ENCODE measurements at regions not wholly inside any gene's neighbourhood (a gene's known extent, or its start where the extent isn't known, plus 50 kb on each side); places are given as distances from the start of the nearest gene placed in this dataset.
A peak's percentile ranks its signal among the peaks of the same experiment; 100 is the strongest.

DNA sequence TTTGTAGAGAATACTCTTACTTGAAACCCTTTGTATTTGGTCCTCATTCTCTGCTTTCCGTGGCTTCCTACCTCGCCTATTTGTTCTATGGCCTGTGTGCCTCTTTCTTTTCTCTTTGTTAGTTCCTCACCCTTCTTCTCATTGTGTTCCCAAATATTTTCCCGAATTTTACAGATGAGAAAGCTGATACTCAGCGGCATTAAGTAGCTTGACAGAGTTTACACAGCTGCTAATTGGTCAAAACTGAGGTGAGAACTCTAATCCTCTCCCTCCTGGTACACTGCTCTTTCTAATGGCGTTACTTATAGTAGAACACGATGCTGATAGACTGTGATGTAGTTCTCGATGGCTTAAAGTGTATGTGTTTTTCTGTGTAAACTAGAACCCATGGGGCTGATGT is 80.7 kb upstream of the HDAC9 start:
- DNase-seq (ENCODE audit: low read depth), result no peak

DNA sequence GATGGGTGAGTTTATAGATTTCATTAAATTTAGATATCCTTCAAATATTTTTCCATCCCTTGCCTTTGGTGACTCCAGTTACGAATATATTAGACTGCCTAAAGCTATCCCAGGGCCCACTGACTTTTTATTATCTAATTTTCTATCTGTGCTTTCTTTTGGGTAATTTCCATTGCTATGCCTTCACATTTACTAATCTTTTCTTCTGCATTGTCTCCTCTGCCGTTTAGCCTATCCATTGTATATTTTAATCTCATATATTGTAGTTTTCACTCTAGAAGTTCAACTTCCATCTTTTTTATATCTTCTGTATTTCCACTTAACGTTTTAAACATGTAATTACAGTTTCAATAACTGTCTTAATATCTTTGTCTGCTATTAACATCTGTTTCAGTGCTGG is 78.6 kb upstream of the HDAC9 start:
- no peak for DNase-seq (ENCODE audit: low read depth)

DNA sequence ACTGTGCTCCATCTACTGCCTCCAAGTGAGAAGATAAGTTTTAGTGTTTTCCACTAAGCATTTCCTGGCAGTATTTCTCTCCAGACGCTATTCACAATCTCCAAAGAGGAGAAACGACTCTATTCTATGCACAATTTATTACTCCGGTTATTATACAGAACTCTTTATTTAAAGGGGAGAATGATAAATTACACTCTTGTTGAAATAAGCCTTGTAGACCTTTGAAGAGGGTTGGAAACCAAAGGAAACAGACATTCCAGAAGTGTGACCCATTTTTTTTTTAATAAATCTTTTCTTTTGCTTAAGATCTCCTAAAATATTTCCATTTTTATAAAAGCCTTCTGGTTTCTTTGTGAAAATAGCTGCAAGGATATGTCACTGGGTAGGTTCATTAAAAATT is 76.1 kb upstream of the HDAC9 start:
- no peak for DNase-seq (ENCODE audit: low read depth)

DNA sequence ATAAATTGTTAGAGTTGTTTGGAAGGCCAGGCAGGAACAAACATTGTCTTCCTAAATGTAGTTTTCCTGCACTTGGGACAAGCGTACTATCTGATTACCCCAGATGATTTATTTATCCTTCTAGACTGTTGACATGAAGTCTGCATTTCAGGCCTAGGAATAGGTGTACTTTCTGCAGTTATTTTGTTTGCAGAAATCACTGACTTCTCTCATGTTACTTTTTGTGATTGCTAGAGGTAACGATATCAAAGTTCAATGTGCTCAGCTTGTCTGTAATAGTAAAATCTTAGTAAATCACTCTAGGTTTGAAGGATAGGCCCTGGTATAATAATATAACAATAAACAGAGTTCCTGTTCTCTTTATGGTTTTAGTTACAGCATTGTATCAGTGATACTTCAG is 75.4 kb upstream of the HDAC9 start:
- DNase-seq (ENCODE audit: low read depth), result no peak

DNA sequence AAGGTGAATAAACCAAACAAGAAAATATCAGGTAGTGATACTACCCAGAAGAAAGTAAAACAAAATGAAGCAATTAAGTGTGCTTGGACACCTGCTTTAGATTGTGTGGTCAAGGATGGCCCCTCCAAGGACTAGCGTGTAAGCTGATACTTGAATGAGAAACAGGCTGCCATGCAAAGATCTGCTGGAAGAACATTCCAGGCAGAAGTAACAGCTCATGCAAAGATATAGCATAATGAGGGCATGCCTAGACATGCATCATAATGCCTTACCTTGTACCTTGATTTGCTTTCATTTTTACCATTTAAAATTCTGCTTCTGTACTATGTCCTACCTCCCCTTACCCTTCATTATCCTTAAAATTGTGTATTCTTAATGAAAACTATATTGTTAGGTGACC is 74.8 kb upstream of the HDAC9 start:
- DNase-seq (ENCODE audit: low read depth), result peak; percentile 44

DNA sequence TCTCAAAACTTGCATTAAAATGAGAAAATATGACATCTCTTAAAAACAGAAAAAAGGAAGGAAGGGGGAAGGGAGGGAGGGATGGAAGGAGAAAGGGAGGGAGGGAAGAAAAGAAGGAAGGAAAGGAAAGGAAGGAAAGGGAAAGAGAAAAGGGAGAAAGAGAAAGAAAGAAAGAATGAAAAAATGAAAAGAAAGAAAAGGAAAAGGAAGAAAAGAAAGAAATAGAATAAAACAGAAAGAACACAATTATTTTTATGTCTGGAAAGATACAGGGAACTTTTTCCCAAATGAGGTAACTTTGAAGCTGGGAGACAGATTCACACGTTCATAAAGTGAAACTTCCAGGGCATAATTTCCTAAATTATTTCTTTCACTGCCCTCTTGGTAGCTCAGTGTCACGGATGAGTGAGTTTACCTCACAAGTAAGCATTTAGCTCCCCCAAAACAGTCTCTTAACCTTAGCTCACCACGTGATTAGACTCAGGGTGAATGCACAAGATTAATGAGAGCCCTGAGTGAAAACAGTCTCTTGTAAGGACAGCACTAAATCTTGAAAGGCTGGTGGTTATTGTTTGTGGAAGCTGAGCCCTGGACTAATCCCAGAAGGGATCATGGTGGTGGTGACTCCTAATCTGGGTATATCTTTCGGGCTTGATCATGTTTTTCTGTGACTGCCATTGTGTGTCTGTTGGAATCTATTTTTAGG is 74.1 kb upstream of the HDAC9 start:
- no peak for DNase-seq (ENCODE audit: low read depth)

DNA sequence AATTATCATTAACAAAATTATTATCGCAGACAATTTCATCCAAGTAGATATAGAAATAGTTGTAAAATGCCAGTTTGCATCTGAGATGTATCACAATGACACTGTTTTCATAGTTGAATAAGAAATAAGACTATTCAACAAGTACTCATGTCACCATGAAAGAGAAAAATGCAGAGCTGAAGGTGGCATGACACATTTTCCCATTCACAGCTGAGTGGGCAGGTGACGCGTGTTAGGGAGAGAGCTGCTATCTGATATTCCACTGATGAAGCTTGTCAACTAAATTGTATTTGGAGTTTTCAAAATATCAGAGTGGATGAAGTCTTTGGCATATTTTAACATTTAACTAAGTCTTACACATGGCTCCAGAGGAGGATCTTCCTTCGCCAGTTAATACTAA is 70.3 kb upstream of the HDAC9 start:
- no peak for DNase-seq (ENCODE audit: low read depth)

DNA sequence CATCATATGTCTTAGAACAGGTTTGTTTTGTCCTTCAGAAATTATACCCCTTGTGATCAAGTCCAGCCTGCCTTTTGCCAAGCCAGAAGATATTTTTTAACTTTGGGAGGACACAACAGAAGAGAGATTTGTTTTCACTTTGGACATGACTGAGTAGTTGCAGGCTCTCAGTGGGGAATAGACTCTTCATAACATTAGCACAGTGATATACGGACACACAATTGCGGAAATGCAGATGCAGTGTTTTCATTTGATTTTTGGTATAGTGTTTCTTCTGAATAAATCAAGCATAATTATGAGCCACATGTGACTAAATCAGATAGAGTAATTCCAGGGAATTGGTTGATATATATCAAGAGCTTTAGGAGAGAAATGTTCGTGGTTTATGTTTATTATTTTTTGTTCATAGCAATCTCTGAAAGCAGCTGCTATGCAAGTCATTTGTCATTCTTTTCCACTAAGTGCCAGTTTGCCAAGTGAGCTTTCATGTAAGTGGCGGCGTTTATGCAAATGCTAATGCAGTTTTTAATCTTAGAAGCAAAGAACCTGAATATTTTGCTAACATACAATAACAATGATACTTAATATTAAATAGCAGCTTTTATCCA is 69.6 kb upstream of the HDAC9 start:
- DNase-seq (ENCODE audit: low read depth), result no peak

DNA sequence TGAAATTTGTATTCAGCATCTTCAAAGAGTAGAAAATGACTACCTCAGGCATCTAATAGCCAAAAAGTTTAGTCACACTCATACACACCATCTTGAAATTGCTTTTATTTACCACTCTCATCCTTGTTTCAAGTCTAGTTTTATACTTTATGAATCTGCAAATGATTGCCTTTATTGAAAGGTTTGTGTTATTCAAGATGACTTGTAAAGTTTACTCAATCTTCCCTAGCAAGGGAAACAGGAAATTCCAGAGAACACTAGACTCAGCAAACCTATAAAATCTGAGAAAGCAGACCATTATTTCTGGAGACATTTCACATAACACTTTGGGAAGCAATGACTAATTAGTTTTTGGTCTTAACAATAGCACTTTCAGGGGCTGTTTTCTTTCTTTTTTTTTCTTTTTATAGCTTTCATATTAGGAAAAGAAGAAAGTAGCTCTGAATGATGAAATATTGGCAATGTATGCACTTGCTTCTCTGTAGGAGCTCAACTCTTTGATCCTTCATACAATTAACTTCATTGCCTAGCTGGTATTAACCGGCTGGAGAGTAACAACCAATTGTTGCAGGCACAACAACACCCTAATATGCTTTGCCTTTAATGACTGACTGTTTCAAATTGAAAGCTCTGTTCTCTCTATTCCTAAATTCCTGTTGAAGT is 68.9 kb upstream of the HDAC9 start:
- DNase-seq (ENCODE audit: low read depth), result no peak

DNA sequence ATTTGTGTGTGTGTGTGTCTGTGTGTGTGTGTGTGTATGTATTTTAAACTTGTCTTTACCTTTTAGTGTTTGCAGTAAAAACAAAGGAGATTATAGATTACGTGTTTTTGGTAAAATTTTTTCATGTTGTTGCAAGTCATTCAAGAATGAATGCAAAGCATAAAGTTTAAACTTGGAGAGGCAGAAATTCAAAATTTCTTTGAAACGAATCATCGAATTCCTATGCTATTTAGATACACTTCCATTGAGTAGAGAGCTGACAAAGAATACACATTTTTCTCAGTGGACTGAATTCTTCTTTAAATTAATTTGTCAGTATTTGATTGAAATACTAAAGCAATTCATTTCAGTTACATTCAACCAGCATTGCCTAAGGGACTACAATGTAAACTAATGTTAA is 66.0 kb upstream of the HDAC9 start:
- DNase-seq (ENCODE audit: low read depth), result no peak

DNA sequence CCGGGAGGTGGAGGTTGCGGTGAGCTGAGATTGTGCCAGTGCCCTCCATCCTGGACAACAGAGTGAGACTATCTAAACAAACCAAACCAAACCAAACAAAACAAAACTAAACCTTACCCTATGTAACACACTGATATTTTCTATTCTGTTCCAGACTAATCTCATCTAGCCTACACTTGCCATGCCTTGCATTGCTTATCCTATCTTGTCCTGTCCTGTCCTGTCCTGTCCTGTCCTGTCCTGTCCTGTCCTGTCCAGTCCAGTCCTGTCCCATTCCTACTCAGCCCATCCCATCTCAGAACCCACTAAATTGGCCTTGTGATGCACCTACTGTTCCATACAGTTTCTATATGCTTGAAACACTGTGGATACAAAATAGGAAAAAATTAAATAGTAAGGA is 64.7 kb upstream of the HDAC9 start:
- DNase-seq (ENCODE audit: low read depth), result no peak

DNA sequence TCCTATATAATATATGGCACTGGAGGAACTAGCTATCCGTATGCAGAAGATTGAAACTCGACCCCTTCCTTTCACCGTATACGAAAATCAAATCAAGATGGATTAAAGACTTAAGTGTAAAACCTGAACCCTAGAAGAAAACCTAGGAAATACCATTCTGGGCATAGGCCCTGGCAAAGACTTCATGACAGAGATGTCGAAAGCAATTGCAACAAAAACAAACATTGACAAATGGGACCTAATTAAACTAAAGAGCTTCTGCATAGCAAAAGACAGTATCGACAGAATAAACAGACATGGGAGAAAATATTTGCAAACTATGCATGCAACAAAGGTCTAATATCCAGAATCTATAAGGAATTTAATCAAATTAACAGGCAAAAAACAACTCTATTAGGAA is 61.4 kb upstream of the HDAC9 start:
- DNase-seq (ENCODE audit: low read depth), result no peak

DNA sequence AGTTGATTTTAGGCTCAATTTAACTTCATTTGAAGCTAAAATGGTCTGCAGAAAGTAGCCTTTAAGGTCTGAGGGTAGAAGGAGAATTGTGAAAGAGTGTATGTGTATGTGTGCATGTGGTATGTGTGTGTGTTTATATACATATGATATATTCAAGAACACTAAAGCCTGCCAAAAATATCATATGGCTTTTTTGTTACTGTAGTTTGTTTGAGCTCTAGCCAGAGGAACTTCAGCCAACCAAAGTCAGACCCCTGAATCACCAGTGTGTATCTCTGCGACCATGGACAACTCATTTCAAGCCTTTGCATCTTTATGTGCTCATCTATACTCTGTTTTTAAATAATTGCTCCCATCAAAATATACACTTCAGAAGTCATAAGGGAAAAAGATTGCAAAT is 58.4 kb upstream of the HDAC9 start:
- DNase-seq (ENCODE audit: low read depth), result no peak

DNA sequence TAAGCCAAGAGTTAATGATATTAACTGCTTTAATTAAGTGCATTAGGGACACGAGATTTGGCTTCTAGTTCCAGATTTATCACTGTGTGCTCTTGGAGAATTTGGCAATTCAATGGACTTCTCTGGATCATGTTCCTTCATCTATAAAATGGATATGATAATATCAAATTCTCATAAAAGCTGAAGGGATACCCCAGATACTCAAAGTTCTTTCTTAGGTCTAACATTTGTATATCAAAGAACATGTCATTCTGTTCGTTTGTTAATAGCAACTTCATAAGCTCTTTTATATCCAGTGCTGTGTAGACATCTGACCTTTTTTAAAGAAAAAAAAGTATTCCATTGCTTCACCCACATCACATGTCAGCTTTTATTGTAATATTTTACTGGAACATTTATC is 54.6 kb upstream of the HDAC9 start:
- no peak for DNase-seq (ENCODE audit: low read depth)

DNA sequence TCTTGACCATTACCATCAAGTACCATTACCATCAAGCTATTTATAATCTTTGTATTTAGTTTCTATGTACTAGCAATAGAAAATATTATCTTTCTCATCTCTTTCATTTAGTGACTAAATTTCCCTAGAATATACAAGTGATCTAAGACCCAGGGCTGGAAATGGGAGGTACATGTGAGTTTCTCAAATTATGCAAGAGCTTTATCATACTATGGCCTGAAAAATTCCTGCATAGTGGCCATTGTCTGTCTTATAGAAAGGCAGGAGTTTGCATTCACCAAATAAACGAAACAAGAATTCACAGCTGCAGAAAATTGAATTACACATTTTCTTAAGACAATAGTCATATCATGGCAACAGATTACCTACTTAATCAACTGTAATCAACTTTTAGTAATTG is 50.7 kb upstream of the HDAC9 start:
- DNase-seq (ENCODE audit: low read depth), result no peak

DNA sequence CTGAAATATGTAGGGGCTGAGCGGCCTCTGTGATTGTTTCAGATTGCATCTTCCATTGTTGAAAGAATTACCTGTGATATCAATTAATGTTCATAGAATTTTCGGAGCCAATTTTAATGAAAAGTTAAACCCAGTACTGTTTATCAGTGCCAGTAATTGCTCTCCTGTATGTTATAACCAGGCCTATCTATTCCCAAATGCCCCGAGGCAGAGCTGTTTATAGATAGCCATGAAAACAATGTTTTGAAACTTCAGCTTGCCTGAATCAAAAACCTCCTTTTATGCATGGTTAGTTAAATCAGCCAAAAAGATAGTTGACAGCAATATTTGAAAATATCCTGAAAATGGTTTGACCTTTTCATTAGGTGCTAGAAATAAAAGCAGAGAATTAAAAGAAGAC is 50.1 kb upstream of the HDAC9 start:
- no peak for DNase-seq (ENCODE audit: low read depth)
